Loucy (cell line): ENCODE measurements at regions not wholly inside any gene's neighbourhood (a gene's known extent, or its start where the extent isn't known, plus 50 kb on each side); places are given as distances from the start of the nearest gene placed in this dataset.

Experiments used
- H2AFZ ChIP-seq: fragments of 200-600 bp; sonication (generic); 2 replicates; pipeline ENCODE4 v1.6.0; 2016; ENCODE audit warnings: antibody characterized with exemption, mild to moderate bottlenecking, low read length, moderate library complexity
- H3F3A ChIP-seq: fragments of 200-600 bp; 2 replicates; pipeline ENCODE4 v1.6.0; 2016; ENCODE audit warnings: antibody characterized with exemption, low read depth, mild to moderate bottlenecking
- H3K27me3 ChIP-seq: fragments of 200-600 bp; sonication (generic); 2 replicates; pipeline ENCODE4 v1.6.1; 2014; ENCODE audit warnings: low read length, mild to moderate bottlenecking; ENCODE audit not compliant: insufficient read depth, poor library complexity, severe bottlenecking
- H3K36me3 ChIP-seq: fragments of 200-600 bp; sonication (generic); 2 replicates; pipeline ENCODE4 v1.6.1; 2016; ENCODE audit warnings: low read length; ENCODE audit not compliant: insufficient read depth
- H3K4me1 ChIP-seq: fragments of 200-600 bp; sonication (generic); 2 replicates; pipeline ENCODE4 v1.5.1; 2014; ENCODE audit warnings: low read length, mild to moderate bottlenecking; ENCODE audit not compliant: insufficient read depth, poor library complexity, severe bottlenecking
- H3K4me2 ChIP-seq: fragments of 200-600 bp; sonication (generic); 2 replicates; pipeline ENCODE4 v1.6.0; 2014; ENCODE audit warnings: antibody characterized with exemption, low read length, low read depth, mild to moderate bottlenecking; ENCODE audit not compliant: poor library complexity, severe bottlenecking
- H3K4me3 ChIP-seq: fragments of 200-600 bp; sonication (generic); 2 replicates; pipeline ENCODE4 v1.5.1; 2014; ENCODE audit warnings: low read length, mild to moderate bottlenecking, mixed read lengths; ENCODE audit not compliant: poor library complexity, severe bottlenecking
- H3K79me2 ChIP-seq: fragments of 200-600 bp; sonication (generic); 2 replicates; pipeline ENCODE4 v1.6.1; 2014; ENCODE audit warnings: low read length; ENCODE audit not compliant: insufficient read depth
- H3K9ac ChIP-seq: fragments of 200-600 bp; sonication (generic); 2 replicates; pipeline ENCODE4 v1.6.0; 2014; ENCODE audit warnings: mild to moderate bottlenecking, low read depth, low read length, moderate library complexity; ENCODE audit not compliant: poor library complexity, severe bottlenecking
- H3K9me2 ChIP-seq: fragments of 200-600 bp; sonication (generic); replicated peaks from 2 replicates; pipeline ENCODE4 v1.6.1; 2016; ENCODE audit warnings: low read depth, low read length, mixed read lengths
- H3K9me3 ChIP-seq: fragments of 200-600 bp; sonication (generic); 2 replicates; pipeline ENCODE4 v1.6.1; 2014; ENCODE audit warnings: mild to moderate bottlenecking, antibody characterized with exemption, low read length, low read depth; ENCODE audit not compliant: insufficient read depth
- H4K20me1 ChIP-seq: fragments of 200-600 bp; sonication (generic); 2 replicates; pipeline ENCODE4 v1.6.0; 2014; ENCODE audit warnings: antibody characterized with exemption, low read length, mild to moderate bottlenecking; ENCODE audit not compliant: insufficient read depth, poor library complexity, severe bottlenecking
- CTCF ChIP-seq: fragments of 200-600 bp; sonication (generic); conservative IDR thresholded peaks from 2 replicates; pipeline ENCODE4 v1.5.1; 2014; ENCODE audit warnings: mild to moderate bottlenecking, antibody characterized with exemption, low read length
- EZH2phosphoT487 ChIP-seq: fragments of 200-600 bp; IDR thresholded peaks from 2 replicates; pipeline ENCODE4 v1.6.1; 2018; ENCODE audit warnings: antibody characterized with exemption, mild to moderate bottlenecking, moderate library complexity, borderline replicate concordance

DNA sequence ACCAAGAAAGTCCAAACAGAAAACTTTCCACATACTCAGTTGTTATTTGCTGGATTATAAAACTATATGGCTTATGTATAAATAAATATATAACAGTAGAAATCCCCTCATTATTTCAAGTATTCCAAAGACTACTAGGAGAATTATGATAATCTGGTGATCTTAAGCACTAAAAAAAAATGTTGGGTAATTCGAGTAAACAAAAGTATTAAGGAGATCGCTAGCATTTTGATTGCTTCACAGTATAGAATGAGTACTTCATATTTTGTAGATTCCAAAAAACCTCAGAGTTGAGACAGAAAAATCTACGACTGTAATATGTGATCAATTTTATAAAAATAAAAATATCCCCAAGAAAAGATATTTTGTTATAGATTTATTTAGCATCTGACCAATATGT lies 236.4 kb upstream of the TENT5A start:
- H3K4me1 ChIP-seq = peaks cover 22% of the 10 kb centered on the region
- no peaks in the 10 kb centered on the region for H3K36me3 ChIP-seq
- H3K4me3 ChIP-seq = no peak overlapping the region
- H3K27me3 ChIP-seq = no peaks in the 10 kb centered on the region
- no peaks in the 10 kb centered on the region for H3F3A ChIP-seq
- H2AFZ ChIP-seq = no peak overlapping the region
- no peaks in the 10 kb centered on the region for H3K9me2 ChIP-seq
- H3K9ac ChIP-seq = no peak overlapping the region
- no peaks in the 10 kb centered on the region for H3K9me3 ChIP-seq
- no peak overlapping the region for H3K4me2 ChIP-seq
- no peak for TF ChIP-seq CTCF
- no peak for TF ChIP-seq EZH2phosphoT487
- peaks cover 35% of the 10 kb centered on the region; the same call in 1 of the 2 replicates for H3K79me2 ChIP-seq
- no peaks in the 10 kb centered on the region for H4K20me1 ChIP-seq

DNA sequence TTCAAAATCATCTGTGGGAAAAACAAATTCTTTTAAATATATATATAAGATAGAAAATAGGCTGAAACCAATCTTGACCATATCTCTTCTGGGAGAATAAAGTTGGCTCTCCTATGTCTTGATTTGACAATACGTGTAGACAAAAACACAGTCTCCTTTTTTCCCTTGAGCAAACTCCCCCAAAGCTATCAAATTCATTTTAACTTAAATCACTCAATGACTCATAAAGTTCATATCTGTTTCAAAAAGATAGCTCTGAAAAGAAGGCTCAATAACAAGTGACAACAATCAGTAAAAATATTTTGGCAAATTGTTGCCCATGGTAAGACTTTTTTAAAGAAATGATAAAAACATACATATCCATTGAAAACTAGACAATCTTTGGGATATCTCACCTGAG lies 236.0 kb upstream of the TENT5A start:
- Histone ChIP-seq H4K20me1 (no peaks in the 10 kb centered on the region), H3K4me3 (no peak overlapping the region), H3F3A (no peaks in the 10 kb centered on the region), H3K79me2 (peaks cover 31% of the 10 kb centered on the region; the same call in 1 of the 2 replicates), H3K36me3 (no peaks in the 10 kb centered on the region), H3K4me1 (peaks cover 26% of the 10 kb centered on the region), H3K9me2 (no peaks in the 10 kb centered on the region), H3K9me3 (no peaks in the 10 kb centered on the region), H2AFZ (no peak overlapping the region), H3K4me2 (no peak overlapping the region), H3K27me3 (no peaks in the 10 kb centered on the region), H3K9ac (no peak overlapping the region)
- TF ChIP-seq EZH2phosphoT487 = no peak
- TF ChIP-seq CTCF = no peak

DNA sequence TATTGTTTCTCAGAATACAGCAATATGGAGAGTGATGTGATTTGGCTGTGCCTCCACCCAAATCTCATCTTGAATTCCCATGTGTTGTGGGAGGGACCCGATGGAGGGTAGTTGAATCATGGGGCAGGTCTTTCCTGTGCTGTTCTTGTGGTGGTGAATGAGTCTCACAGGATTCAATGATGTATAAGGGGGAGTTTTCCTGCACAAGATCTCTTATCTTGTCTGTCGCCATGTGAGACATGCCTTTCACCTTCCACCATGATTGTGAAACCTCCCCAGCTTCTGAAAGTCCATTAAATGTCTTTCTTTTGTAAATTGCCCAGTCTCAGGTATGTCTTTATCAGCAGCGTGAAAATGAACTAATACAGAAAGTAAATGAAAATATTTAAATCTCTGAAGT lies 234.8 kb upstream of the TENT5A start:
- Histone ChIP-seq H3K9me2 (no peaks in the 10 kb centered on the region), H3K36me3 (no peaks in the 10 kb centered on the region), H3K9me3 (no peaks in the 10 kb centered on the region), H3K4me1 (peaks cover 32% of the 10 kb centered on the region), H3K4me2 (no peak overlapping the region), H3K79me2 (peaks cover 27% of the 10 kb centered on the region; the same call in 1 of the 2 replicates), H3K27me3 (no peaks in the 10 kb centered on the region), H3K9ac (no peak overlapping the region), H3F3A (no peaks in the 10 kb centered on the region), H3K4me3 (no peak overlapping the region), H2AFZ (no peak overlapping the region), H4K20me1 (no peaks in the 10 kb centered on the region)
- no peak for TF ChIP-seq CTCF
- no peak for TF ChIP-seq EZH2phosphoT487
